ENCODE measurements at regions not wholly inside any gene's neighbourhood (a gene's known extent, or its start where the extent isn't known, plus 50 kb on each side); places are given as distances from the start of the nearest gene placed in this dataset.

- no peak for TF ChIP-seq CTCF (IDR thresholded peaks at IDR 0.05)
- no peak for TF ChIP-seq POLR2A (IDR thresholded peaks at IDR 0.05)
Measured at GRCh38 chr13:76683168-76683567, 203.0 kb downstream of the KCTD12 start.
